AG10803 (cell line): ENCODE measurements at regions not wholly inside any gene's neighbourhood (a gene's known extent, or its start where the extent isn't known, plus 50 kb on each side); places are given as distances from the start of the nearest gene placed in this dataset.

ENCODE experiments used
- DNase-seq: peaks from one replicate; pipeline ENCODE4 v3.0.0; 2010; ENCODE audit warnings: low read depth
- H3K4me3 ChIP-seq: 2 replicates; pipeline ENCODE4 v1.5.1; 2011; ENCODE audit warnings: mild to moderate bottlenecking, low read length, control low read depth
- CTCF ChIP-seq: conservative IDR thresholded peaks from 2 replicates; pipeline ENCODE4 v1.5.1; 2011; ENCODE audit warnings: mild to moderate bottlenecking, low read length, control low read depth, inconsistent platforms

- H3K4me3 ChIP-seq: no peak overlapping the region
- DNase-seq: no peak
- no peak for TF ChIP-seq CTCF
These were observed 133.8 kb downstream of the TMEM38B start for GRCh38 chr9:105828171-105828570.

GRCh38 chr9:105828596-105829213 lies 134.4 kb downstream of the TMEM38B start:
- no peak overlapping the region for H3K4me3 ChIP-seq
- DNase-seq: no peak
- no peak for TF ChIP-seq CTCF

GRCh38 chr9:105830461-105830860 lies 136.1 kb downstream of the TMEM38B start:
- no peak overlapping the region for H3K4me3 ChIP-seq
- DNase-seq: no peak
- TF ChIP-seq CTCF: no peak

GRCh38 chr9:105832096-105832710 lies 137.9 kb downstream of the TMEM38B start:
- no peak for DNase-seq
- no peak overlapping the region for H3K4me3 ChIP-seq
- TF ChIP-seq CTCF: no peak

- no peak for DNase-seq
- H3K4me3 ChIP-seq: no peak overlapping the region
- TF ChIP-seq CTCF: no peak
These were observed 139.1 kb downstream of the TMEM38B start for GRCh38 chr9:105833271-105833975.

GRCh38 chr9:105834404-105834803 lies 140.1 kb downstream of the TMEM38B start:
- no peak for DNase-seq
- no peak overlapping the region for H3K4me3 ChIP-seq
- TF ChIP-seq CTCF: no peak

GRCh38 chr9:105835721-105836120 lies 141.4 kb downstream of the TMEM38B start:
- H3K4me3 ChIP-seq: no peak overlapping the region
- TF ChIP-seq CTCF: no peak
- DNase-seq: no peak
